Heart right ventricle (tissue), 16 donors: ENCODE measurements at regions not wholly inside any gene's neighbourhood (a gene's known extent, or its start where the extent isn't known, plus 50 kb on each side); places are given as distances from the start of the nearest gene placed in this dataset.

Experiments used
- ATAC-seq, 8 donors: fragments of 200-7000 bp; cut with Tn5 transposase; one replicate each; pipeline ENCODE4 v1.9.1; 2020; ENCODE audit warnings: mild to moderate bottlenecking in 8 of 8, moderate library complexity in 8 of 8, moderate number of reproducible peaks in 1 of 8
- DNase-seq, 2 donors: peaks; one replicate each; pipeline ENCODE4 v3.0.0-alpha.2; 2020
- H3K27ac ChIP-seq, 10 donors: fragments of 200-600 bp; sonication (generic) in 2 of 10; one replicate each; pipeline versions ENCODE4 v1.5.0 to v1.8.0; 2020 to 2022; ENCODE audit warnings: mild to moderate bottlenecking in 3 of 10
- H3K27me3 ChIP-seq, 7 donors: fragments of 200-600 bp; one replicate each; pipeline ENCODE4 v1.8.0; 2021 to 2022; ENCODE audit warnings: mild to moderate bottlenecking in 2 of 7
- H3K36me3 ChIP-seq, 9 donors: fragments of 200-600 bp; sonication (generic) in 1 of 9; one replicate each; pipeline versions ENCODE4 v1.5.0 to v1.8.0; 2020 to 2022; ENCODE audit warnings: mild to moderate bottlenecking in 2 of 9
- H3K4me1 ChIP-seq, 9 donors: fragments of 200-600 bp; sonication (generic) in 1 of 9; one replicate each; pipeline versions ENCODE4 v1.5.0 to v1.8.0; 2020 to 2022; ENCODE audit warnings: mild to moderate bottlenecking in 4 of 9
- H3K4me3 ChIP-seq, 10 donors: fragments of 200-600 bp; sonication (generic) in 2 of 10; one replicate each; pipeline versions ENCODE4 v1.5.0 to v1.8.0; 2020 to 2022; ENCODE audit warnings: mild to moderate bottlenecking in 7 of 10, moderate library complexity in 2 of 10
- H3K9me3 ChIP-seq, 11 donors: fragments of 200-600 bp in 10 of 11; sonication (generic) in 2 of 11; one replicate each; pipeline versions ENCODE4 v1.5.0 to v1.8.0; 2013 to 2022; ENCODE audit warnings: mild to moderate bottlenecking in 2 of 11, control low read depth in 1 of 11, moderate library complexity in 1 of 11
- CTCF ChIP-seq, 9 donors: fragments of 200-600 bp; sonication (generic) in 2 of 9; IDR thresholded peaks; one replicate each; pipeline versions ENCODE4 v1.5.0 to v1.8.0; 2021 to 2022; ENCODE audit warnings: antibody characterized with exemption in 9 of 9, mild to moderate bottlenecking in 5 of 9, moderate library complexity in 1 of 9
- WGBS, 2 donors: extraction: QIAGEN DNeasy Blood & Tissue Kit; methylation state at CpG; one replicate each; pipeline ENCODE4 v1.1.7; 2013; ENCODE audit warnings: inconsistent platforms in 1 of 2; 5-methylcytosine and 5-hydroxymethylcytosine counted together
- intact Hi-C, 10 donors: fragments of 100-400 bp; cut with DNase I; formaldehyde crosslinking; loops; one replicate each; pipeline versions ENCODE4 v1.11.1 to v1.14.2; 2022
- donor health status: Arrhythmogenic right ventricular cardiomyopathy.
- donor health status: ischemic (EF 13 %, LVEDD 7.1; RV severe dilation, severe dysfunction).
- donor health status: healthy with polysubstance abuse.
- donor health status: DM: no; HTN: yes; CAD: no.
- donor health status: DM: no; HTN: no; CAD: no.
- donor health status: ischemic (EF 25% LVEDD 6.9; RV normal size, moderate dysfunction).
- donor health status: ischemic (EF 25% LVEDD 5.7; RV mildly dilated, moderate dysfunction).
- donor health status: healthy.
- donor health status: DM: yes; HTN: yes; CAD: no.
- donor health status: Ischemic cardiomyopathy.
- donor health status: ischemic (EF 35%, LVEDD 5.7; RV mildly dilated, moderate dysfunction).
- donor health status: nonischemic (EF 11% LVEDD 7.7; RV severe dilation, severe dysfunction).
- donor health status: DM: yes; HTN: yes; CAD: no.
- donor health status: PGD.
- donor health status: ischemic (EF 29% LVEDD 5.4; RV normal size, mild dysfunction).
- donor health status: nonischemic (EF 23%, LVEDD 6.1; RV moderate dilation, normal function).

GRCh38 chr5:124030043-124030491, 518.1 kb downstream of the CSNK1G3 start:
- no peaks in the 10 kb centered on the region for H3K4me1 ChIP-seq
- intact Hi-C loops = no loop called here
- H3K36me3 ChIP-seq = no peaks in the 10 kb centered on the region
- TF ChIP-seq CTCF (IDR thresholded peaks at IDR 0.05) = no peak
- ATAC-seq = no peak
- no peak overlapping the region for H3K4me3 ChIP-seq
- no peaks in the 10 kb centered on the region for H3K9me3 ChIP-seq
- WGBS, 2 donors = 82 to 86% methylated on average over 5 of the region's 5 CpGs
- H3K27ac ChIP-seq = no peak overlapping the region
- DNase-seq = no peak
- no peaks in the 10 kb centered on the region for H3K27me3 ChIP-seq

GRCh38 chr5:124027441-124027840, 515.5 kb downstream of the CSNK1G3 start:
- DNase-seq (no peak), ATAC-seq (no peak)
- no peak for TF ChIP-seq CTCF (IDR thresholded peaks at IDR 0.05)
- H3K27ac ChIP-seq = no peak overlapping the region
- H3K4me3 ChIP-seq = no peak overlapping the region
- no peaks in the 10 kb centered on the region for H3K4me1 ChIP-seq
- 91% methylated on average over 3 of the region's 3 CpGs for WGBS, 2 donors
- no peaks in the 10 kb centered on the region for H3K9me3 ChIP-seq
- intact Hi-C loops = no loop called here
- H3K27me3 ChIP-seq = no peaks in the 10 kb centered on the region
- H3K36me3 ChIP-seq = no peaks in the 10 kb centered on the region

DNA sequence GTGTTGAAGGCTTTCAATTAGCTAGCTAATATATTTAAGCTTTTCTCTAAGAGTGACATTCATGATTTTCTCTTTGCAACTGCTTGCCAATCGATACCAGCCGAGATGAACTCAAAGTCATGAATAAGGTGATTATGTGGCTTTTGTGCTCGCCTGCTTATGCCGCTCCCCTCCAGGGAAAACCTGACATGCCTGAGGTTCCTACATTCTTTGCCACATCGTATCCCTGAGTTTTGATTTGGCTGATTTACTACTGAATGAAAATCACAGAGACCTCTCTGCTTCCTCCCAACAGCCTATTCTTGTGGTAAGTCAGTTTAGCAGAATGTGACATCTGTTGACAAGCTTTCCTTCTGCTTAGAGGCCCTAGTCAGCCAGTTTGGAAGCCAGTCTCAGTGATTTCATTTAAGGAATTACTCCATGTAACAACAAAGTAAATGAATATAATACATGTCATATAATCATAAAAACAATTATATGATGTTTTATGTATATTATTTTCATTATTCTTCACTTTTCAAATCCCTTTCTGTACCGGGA, 513.4 kb downstream of the CSNK1G3 start:
- DNase-seq = no peak
- intact Hi-C loops = no loop called here
- 87 to 89% methylated on average over 6 of the region's 6 CpGs for WGBS, 2 donors
- no peaks in the 10 kb centered on the region for H3K36me3 ChIP-seq
- no peaks in the 10 kb centered on the region for H3K4me1 ChIP-seq
- H3K9me3 ChIP-seq = peaks cover 0 to 9% (median 0%) of the 10 kb centered on the region in 11 donors
- no peak overlapping the region for H3K4me3 ChIP-seq
- no peaks in the 10 kb centered on the region for H3K27me3 ChIP-seq
- ATAC-seq = no peak
- no peak overlapping the region for H3K27ac ChIP-seq
- TF ChIP-seq CTCF (IDR thresholded peaks at IDR 0.05) = no peak

GRCh38 chr5:124022966-124023365, 511.0 kb downstream of the CSNK1G3 start:
- intact Hi-C loops = no loop called here
- WGBS, 2 donors = 93 to 98% methylated on average over 3 of the region's 3 CpGs
- Histone ChIP-seq H3K36me3 (no peaks in the 10 kb centered on the region), H3K27ac (no peak overlapping the region), H3K27me3 (no peaks in the 10 kb centered on the region), H3K4me3 (no peak overlapping the region), H3K4me1 (no peaks in the 10 kb centered on the region), H3K9me3 (peaks cover 0 to 30% (median 0%) of the 10 kb centered on the region in 11 donors)
- DNase-seq = no peak
- no peak for TF ChIP-seq CTCF (IDR thresholded peaks at IDR 0.05)
- ATAC-seq = no peak
